GM18498 (cell line): ENCODE measurements at regions not wholly inside any gene's neighbourhood (a gene's known extent, or its start where the extent isn't known, plus 50 kb on each side); places are given as distances from the start of the nearest gene placed in this dataset.
"Not testable (repeated sequence)": the region's sequence is repeated elsewhere in the genome, so short reads cannot be mapped to it uniquely, and the experiment has no call there.

Experiments
- ATAC-seq: cut with Tn5 transposase; IDR thresholded peaks from one replicate; pipeline ENCODE4 v1.9.1; 2021; ENCODE audit warnings: mild to moderate bottlenecking, moderate library complexity; ENCODE audit not compliant: unreplicated experiment

DNA sequence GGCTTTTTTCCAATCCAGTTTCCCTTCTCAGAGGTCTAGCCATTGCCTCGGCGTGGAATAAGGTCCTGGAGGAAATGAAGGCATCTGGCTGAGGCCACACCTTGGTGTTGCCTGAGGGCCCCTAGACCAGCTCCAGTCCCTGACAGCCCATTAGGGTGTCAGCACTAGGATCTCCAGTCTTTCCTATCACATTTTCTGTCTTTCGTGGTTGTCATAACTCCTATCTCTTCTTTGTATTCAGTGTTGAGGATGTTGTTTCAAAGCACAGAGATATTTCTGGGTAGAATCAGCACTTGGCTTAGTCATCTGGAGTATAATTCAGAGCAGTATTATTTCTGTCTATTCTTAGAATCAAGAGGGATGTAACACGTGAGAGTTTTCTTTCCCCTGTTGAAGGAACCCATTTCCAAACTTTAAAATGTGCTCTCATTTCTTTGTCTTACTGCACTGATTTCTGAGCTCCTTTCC is 844.3 kb downstream of the KCNT2 start:
- ATAC-seq, result no peak

DNA sequence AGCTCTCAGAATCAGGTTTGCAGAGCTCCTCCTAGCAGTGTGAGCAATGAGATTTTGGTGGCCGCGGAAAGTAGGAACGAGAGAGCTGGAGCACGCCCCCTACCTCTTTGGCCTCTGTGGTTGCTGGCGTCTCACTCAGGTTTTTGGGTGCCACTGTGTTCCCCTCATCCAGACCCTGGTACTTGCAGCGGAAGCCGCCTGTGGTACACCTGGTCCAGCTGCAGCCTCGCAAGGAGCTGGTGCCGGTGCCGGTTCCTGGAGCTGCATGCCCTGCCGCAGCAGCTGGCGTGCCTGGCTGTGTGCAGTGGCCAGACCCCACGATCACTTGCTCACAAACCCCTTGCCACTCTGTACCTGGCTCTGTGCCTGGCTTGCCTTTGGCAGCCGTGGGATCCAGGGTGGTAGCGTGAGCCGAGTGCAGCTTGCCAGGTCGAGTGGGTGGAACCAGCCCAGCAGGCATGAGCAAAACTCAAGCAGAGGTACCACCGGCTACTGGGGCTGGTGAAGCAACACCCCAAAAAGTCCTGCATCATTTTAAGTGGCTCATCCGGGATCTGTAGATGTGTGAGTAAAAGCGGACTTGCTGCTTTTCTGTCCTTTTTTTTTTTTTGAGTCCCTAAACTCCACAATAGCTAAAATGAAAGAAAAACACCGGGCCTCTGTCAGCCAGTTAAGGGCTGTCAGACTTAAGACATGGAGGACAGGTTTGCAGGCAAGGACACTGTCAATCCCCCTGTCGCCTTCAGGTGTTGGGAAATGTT is 844.9 kb downstream of the KCNT2 start:
- ATAC-seq, result no peak

DNA sequence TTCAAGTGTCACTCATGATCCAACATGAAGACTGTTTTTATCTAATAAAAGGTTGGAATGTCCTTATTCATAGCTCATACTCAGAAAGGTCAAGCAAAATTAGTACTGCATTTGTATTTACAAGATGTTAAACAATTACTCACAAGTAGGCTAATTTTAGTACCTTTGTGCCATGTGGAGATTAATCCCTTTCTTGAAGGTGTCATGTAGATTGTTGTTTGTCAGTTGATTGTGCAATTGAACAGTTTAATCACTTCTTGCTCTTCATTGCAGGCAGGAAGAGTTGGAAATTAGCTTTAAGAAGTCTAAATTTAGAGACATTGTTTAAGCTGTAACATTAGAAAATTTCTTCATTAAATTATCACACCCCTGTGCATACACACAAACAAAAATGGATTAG is 847.1 kb downstream of the KCNT2 start:
- ATAC-seq, result no peak

DNA sequence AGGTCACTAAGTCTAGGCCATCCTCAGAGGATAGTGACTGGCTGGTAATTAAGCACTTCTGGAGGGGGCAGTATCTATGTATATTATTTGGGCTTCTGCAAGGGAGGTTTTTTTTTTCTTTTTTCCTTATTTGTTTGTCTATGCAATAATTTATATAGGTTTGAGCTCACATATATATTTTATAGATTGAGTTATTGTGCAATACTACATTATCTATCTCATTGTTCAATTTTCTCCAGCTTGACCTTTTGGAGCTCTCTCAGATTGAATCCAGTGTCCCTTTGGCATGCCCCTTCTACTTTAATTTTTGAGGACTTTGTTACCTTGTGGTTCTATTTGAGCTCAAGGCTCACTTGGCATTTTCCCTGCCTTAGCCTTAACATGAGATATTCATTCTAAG is 852.1 kb downstream of the KCNT2 start:
- no peak for ATAC-seq

DNA sequence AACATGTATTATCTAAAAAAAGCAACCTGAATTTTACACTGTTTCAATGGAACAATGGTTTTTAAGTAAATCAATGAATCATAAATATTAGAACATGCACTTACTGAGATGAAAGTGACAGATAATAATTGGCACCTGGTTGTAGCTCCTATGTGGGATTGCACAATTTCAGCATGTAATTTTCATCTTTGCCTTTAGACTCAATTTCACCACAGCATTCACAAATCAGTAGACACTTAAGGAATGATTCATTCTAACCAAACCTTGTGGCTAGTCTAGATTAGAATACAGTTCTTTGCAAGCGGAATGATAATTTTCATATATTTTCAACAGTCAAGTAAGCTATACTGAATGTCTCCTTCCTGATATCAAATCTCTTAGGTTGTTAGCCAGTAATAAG is 853.4 kb downstream of the KCNT2 start:
- ATAC-seq, result no peak

DNA sequence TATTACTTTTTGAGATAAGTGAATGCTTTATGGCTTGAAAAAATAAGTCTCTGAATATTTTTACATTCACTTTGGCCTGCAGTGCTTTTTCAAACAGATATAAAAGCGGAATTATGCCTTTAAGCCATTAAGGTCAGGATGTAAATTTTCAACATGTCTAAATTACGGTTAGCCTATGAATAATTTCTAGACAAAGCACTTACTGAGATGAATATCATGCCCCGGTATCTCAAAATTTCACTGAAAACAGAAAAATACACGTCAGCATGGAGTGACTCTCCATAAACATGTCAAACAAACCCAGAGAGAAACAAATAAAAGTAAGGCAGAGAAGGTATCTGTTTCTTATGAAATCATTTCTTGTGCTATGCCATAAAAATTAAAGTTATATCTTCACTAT is 853.9 kb downstream of the KCNT2 start:
- ATAC-seq, result no peak

DNA sequence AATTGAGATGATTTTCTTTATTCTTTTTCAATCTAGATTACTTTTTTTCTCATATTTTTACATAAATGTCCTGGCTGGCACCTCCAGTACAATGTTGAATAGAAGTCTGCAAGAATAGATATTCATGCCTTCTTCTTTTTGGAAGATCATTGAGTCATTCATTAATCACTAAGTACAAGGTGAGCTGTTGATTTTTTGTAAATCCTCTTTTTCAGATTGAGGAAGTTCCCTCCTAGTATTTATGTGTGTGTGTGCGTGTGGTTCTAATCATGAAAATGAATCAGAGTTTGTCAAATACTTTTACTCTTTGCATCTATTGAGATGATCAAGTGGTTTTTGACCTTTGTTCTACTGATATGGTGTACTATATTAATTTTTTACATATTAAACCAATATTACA is 859.3 kb downstream of the KCNT2 start:
- no peak for ATAC-seq

DNA sequence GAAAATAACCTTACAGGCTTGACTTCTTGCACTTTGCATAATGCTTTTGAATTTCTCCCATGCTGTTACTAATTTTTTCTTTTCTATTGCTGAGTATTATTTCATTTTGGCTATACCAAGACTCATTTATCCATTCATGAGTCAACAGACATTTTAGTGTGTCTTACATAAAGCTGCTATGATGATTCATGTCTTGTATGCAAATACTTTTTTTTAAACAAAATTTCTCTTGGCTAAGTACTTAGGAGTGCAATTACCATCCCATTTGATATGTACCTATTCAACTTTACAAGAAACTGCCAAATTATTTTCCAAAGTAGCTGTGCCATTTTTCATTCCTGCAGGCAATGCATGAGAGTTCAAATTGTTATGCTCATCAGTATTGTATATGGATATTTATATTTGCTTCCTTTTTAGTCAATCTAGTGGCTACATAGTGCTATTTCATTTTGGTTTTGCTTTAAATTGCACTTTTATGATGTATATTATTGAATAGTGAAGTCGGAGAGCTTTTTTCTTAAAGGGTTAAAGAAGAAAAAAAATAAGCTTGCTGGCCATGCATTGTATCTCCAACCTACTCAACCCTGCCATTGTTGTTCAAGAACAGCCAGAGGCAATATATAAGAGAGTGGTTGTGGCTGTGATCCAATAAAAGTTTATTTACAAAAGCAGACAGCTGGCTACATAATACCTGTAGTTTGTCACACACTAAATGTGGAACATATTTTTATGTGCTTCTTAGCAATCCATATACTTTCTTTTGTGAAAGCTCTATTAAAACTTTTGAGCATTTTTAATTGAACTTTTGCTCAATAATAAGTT is 862.8 kb downstream of the KCNT2 start:
- ATAC-seq, result no peak

DNA sequence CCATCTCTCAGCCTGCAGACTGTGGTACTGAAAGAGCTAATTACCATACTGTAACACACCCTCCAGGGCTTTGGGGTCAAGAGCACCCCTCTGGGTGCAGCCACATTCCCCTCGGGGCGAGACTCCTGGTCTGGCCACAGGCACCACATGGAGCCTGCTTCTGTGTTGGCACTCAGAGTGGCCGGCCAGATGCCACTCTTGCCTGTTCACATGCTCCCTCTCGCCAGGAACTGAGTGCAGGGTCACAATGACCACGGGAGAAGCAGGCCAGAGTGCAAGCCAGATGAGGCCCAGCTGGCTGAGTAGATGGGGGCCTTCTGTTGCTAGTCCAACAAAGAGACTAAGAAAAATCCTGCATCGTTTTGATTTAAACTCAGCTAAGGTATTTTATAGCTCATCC is 864.0 kb downstream of the KCNT2 start:
- no peak for ATAC-seq

DNA sequence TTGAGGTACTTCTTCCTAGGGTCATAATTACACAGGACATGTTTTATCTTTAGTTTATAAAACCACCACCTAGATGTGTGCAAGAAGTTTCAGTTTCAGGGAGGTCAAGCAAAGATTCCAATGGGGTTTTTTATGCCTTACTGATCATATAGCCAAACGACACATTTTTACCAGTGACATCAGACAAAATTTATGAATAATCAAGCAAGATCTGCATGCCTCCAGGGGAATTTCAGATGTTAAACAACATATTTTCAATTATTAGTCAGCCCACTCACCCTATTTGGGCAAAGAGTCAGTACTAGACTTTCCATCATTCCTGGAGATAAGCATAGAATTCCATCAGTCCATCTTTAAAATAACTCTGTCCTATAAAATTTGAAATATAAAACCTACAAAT is 867.4 kb downstream of the KCNT2 start:
- ATAC-seq, result no peak

DNA sequence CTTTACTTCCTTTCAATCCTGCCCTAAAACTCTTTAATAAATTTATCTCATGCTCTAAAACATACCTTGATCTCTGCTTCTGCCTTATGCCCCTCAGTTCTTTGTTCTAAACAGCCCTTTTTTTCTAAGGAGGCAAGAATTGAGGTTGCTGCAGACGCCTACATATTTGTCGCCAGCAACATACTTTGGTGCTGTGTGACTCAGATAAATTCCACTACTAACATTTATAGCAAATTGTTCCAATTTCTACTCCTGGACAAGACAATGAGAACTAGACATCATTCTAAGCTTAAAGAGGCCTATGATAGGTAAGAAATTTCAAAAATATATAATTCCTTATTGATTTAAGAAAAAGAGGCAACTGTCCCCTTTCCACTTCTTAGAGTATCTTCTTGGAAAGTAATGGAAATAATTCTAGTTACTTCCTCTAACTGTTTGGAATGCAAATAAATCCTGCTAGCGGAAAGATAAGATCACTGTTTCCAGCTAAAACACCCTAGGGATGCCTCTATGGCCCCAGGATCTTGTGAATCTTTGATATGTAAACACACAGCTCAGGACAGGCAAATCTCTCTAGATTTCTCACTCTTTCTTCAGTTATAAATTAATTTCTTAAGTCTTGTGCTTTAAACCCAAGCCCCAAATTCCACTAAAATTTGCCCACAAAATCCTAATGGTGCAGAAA is 869.1 kb downstream of the KCNT2 start:
- ATAC-seq, result no peak

DNA sequence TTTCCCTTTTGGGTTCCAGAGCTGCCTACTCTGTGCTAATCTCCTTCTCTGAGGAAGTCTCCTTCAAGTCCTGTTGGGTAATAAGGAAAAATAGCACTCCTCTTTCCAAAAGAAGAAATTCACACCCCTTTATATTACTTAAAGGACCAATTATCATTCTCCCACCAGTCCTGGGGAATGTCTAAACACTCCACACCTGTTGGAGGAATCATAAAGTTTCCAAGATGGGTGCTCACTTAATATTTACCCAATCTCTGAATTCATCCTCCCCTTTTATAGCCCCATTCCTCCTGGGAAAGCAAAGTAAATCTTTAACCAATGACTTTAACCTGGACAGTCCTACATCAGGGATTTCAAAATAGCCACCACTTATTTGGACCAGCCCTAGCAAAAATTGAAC is 873.1 kb downstream of the KCNT2 start:
- ATAC-seq, result no peak

DNA sequence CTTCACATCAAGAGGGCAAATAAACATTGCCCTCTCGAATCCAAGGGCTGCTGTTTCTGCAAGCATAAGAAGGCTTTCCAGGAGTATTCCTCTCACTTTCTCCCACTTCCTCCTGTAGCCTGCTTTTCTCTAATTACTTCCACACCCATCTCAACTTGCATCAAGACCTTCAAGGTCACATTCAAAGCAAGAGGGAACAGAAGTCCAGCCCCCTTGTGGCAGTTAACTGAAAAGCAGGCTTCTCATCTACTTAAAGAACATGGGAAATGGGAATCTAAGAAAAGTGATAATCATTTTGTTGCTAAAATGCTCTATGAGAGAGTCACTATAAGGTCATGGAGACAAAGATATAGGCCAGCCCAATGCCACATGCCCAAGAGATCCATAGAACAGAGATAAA is 874.4 kb downstream of the KCNT2 start:
- ATAC-seq, result no peak

DNA sequence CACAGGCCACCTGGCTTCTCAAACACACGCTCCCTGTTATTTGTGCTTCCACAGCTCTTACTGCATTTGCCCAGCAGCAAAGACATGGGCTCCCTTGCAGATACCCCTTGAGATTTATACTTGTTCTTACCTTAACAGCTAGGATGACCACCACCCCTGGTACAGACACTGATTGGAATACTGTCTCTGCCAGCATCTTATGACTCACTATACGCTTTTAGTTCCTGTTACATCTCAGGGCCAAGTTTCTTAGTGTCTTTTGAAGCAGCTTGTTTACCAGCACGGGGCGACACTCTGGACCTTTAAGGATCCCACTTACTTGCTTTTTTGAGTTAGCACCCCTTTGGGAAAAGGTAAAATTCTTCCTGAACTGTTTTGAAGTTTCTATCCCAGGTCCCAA is 874.8 kb downstream of the KCNT2 start:
- ATAC-seq, result no peak

DNA sequence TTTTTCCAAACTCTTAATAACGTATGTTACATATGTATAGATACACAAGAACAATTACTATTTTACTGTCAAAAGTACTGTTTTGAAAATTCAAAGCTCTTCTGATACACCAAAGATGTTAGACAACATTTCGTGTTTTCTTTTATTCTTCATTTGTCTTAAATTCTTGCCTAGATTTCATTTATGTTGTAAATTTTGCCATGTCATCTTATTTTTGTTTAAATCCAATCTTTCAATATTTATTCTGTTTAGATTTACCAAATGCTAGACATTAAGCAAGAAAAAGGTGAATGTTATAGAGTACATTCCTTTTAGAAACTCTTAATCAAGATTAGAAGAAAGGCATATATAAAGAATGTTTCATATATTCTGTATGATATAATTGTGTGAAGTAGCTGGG is 876.9 kb downstream of the KCNT2 start:
- ATAC-seq, result no peak

DNA sequence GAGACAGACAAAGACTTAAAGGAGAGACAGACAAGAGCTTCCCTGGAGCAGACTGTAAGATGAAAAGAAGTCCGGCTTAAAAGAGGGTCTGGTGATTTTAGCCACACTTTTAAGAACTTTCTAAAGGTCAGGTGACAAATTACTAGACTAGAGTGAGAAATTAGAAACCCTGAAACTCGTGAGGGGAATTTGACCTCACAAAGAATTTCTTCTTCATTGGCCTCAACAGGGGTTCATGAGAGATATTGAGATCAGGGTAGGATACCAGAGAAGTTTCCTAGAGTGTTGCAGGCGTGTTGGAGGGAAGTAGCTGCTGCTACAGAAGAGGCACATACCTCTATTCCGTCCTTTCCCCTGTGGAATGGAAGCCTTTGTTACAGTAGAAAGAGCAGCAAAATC is 884.4 kb downstream of the KCNT2 start:
- ATAC-seq, result no peak

DNA sequence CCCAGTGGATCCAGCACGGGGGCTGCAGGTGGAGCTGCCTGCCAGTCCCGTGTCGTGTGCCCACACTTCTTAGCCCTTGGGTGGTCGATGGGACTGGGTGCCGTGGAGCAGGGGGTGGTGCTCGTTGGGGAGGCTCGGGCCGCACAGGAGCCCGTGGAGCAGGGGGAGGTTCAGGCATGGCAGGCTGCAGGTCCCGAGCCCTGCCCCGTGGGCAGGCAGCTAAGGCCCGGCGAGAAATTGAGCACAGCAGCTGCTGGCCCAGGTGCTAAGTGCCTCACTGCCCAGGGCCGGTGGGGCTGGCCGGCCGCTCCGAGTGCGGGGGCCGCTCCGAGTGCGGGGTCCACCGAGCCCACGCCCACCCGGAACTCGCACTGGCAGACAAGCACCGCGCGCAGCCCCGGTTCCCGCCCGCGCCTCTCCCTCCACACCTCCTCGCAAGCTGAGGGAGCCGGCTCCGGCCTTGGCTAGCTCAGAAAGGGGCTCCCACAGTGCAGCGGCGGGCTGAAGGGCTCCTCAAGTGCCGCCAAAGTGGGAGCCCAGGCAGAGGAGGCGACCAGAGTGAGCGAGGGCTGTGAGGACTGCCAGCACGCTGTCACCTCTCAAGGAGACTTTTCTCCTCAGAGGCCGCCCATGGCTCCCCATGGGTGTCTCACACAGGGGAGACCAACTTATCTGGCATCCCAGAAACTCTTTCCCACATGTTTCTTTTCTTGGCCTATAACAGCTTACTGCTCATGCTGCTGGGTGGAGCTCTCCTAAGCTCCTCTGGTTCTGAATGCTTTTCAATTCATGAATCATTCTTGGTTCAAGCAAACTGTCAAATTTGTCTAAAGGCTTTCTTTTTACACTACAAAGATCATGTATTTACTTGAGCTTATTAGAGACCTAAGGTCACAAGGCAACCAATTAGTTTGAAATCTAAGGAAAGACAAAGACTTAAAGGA is 885.1 kb downstream of the KCNT2 start:
- not testable (repeated sequence) for ATAC-seq

DNA sequence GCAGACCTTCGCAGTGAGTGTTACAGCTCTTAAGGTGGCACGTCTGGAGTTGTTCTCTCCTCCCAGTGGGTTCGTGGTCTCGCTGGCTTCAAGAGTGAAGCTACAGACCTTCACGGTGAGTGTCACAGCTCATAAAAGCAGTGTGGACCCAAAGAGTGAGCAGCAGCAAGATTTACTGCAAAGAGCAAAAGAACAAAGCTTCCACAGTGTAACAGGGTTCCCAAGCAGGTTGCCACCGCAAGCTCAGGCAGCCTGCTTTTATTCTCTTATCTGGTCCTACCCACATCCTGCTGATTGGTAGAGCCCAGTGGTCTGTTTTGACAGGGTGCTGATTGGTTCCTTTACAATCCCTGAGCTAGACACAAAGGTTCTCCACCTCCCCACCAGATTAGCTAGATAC is 886.1 kb downstream of the KCNT2 start:
- ATAC-seq, result not testable (repeated sequence)

DNA sequence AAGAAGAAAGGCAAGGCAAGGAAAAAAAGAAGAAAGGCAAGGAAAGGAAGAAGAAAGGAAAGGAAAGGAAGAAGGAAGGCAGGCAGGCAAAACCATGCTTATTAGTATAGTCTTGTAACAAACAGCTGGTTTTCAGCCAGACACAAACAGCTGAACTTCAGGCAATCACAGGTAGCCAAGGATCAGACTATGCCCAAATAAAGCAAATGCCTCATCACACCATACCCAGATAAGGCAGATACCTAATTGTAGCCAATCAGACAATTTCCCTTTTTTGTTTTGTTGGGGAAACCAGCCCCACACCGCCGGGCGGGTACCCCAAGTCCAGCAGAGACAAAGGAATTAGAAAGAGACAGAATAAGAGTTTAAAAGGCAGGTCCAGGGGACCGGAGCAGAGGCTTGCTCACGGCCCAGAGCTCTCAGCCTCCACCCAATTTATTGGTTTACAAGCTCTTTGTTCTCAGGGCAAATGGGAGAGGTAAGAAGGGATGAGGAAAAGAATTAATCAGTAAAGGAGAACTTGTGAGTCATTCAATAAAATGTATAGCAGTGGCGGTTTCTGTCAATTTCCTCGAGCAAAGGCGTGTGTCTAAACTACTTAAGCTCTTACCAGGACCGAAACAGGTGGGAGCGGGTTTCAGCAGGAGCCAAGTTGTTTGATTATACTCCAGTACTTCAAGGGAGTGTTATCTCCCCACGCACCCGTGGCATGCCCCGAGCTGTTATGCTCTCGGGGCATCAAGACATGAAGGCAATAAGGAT is 886.8 kb downstream of the KCNT2 start:
- ATAC-seq, result no peak

DNA sequence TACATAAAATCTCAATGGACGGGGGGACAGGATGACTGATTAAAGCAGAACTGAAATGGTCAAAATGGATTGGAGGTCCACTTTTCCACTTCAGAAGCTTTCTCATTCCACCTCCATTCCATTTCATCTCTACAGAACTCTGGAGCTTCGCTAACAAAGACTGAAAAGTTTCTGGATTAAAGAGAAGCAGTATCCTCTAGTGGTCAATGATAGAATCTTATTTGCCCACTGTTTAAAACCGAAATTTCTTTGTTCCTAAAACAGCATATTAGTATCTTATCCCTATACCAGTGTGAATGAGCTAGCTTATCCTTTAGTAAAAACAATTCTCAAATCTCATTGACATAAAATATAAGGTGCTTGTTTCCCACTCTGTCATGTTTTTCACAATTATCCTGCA is 890.6 kb downstream of the KCNT2 start:
- peak; percentile 55 for ATAC-seq
